Effector memory CD4-positive, alpha-beta T cell (primary cell): ENCODE measurements at regions not wholly inside any gene's neighbourhood (a gene's known extent, or its start where the extent isn't known, plus 50 kb on each side); places are given as distances from the start of the nearest gene placed in this dataset.

Experiments
- DNase-seq, 3 donors: peaks; one replicate each; pipeline ENCODE4 v3.0.0-alpha.2; 2020
- H3K27ac ChIP-seq: 2 replicates; pipeline ENCODE4 v1.7.0; 2013; ENCODE audit warnings: mild to moderate bottlenecking, low read length, moderate library complexity; ENCODE audit not compliant: insufficient read depth, poor library complexity, severe bottlenecking
- H3K27me3 ChIP-seq: replicated peaks from 2 replicates; pipeline ENCODE4 v1.7.0; 2013; ENCODE audit warnings: mild to moderate bottlenecking, low read length; ENCODE audit not compliant: insufficient read depth, control insufficient read depth, poor library complexity, severe bottlenecking
- H3K36me3 ChIP-seq: 2 replicates; pipeline ENCODE4 v1.7.0; 2013; ENCODE audit warnings: mild to moderate bottlenecking, low read length, moderate library complexity; ENCODE audit not compliant: control insufficient read depth, insufficient read depth
- H3K4me1 ChIP-seq: 2 replicates; pipeline ENCODE4 v1.7.0; 2013; ENCODE audit warnings: low read length, mild to moderate bottlenecking; ENCODE audit not compliant: control insufficient read depth, insufficient read depth, poor library complexity, severe bottlenecking
- H3K4me3 ChIP-seq: 2 replicates; pipeline ENCODE4 v1.7.0; 2013; ENCODE audit warnings: low read length, low read depth, mild to moderate bottlenecking; ENCODE audit not compliant: insufficient read depth, poor library complexity, severe bottlenecking
- H3K9me3 ChIP-seq: 2 replicates; pipeline ENCODE4 v1.7.0; 2013; ENCODE audit warnings: mild to moderate bottlenecking, low read length, moderate library complexity; ENCODE audit not compliant: control insufficient read depth

DNA sequence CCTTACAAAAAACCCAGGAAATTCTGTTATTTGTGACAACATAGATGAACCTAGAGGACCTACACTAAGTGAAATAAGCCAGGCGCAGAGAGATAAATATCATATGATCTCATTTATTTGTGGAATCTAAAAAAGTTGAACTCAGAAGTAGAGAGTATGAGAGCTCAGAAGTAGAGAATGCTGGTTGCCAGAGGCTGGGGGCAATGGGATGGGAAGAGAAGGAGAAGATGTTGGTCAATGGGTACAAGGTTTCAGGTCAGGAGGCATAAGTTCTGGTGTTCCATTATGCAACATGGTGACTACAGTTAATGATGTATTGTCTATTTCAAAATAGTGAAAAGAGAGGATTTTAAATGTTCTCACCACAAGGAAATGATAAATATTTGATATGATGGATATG lies 259.1 kb upstream of the POU3F1 start:
- no peak for DNase-seq

GRCh38 chr1:38303843-38304242 lies 257.2 kb upstream of the POU3F1 start:
- H3K4me1 ChIP-seq = no peaks in the 10 kb centered on the region
- no peak overlapping the region for H3K4me3 ChIP-seq
- H3K9me3 ChIP-seq = no peaks in the 10 kb centered on the region
- peaks cover 2% of the 10 kb centered on the region for H3K27me3 ChIP-seq
- no peak overlapping the region for H3K27ac ChIP-seq
- no peak for DNase-seq
- no peaks in the 10 kb centered on the region for H3K36me3 ChIP-seq

More for the DNA sequence above, 259.1 kb upstream of the POU3F1 start:
- Histone ChIP-seq H3K9me3 (no peaks in the 10 kb centered on the region), H3K36me3 (no peaks in the 10 kb centered on the region), H3K27me3 (peaks cover 5% of the 10 kb centered on the region), H3K4me3 (no peak overlapping the region), H3K4me1 (no peaks in the 10 kb centered on the region), H3K27ac (no peak overlapping the region)

DNA sequence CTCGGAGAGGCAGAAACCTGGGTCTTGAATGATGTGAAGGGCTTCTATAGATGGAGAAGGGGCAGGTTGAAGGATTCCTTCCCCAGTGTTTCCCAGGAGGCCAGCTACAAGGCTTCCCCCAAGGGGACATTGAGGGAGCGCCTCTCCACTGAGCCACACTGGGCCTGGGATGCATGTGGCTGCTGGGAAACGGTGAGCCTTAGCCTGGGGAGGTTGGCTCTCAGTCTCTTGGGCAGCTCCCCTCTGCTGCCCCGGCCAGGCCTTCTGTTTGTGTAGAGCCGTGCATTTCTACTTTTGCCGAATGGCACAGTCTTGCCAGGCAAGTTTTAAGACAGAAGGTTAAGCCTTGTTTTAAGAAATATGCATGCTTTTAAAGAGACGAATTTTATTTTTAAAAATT lies 254.4 kb upstream of the POU3F1 start:
- no peak overlapping the region for H3K27ac ChIP-seq
- no peak for DNase-seq
- H3K4me1 ChIP-seq = no peaks in the 10 kb centered on the region
- H3K9me3 ChIP-seq = no peaks in the 10 kb centered on the region
- H3K4me3 ChIP-seq = no peak overlapping the region
- no peaks in the 10 kb centered on the region for H3K27me3 ChIP-seq
- no peaks in the 10 kb centered on the region for H3K36me3 ChIP-seq

GRCh38 chr1:38300616-38301015 lies 254.0 kb upstream of the POU3F1 start:
- Histone ChIP-seq H3K27me3 (no peaks in the 10 kb centered on the region), H3K9me3 (no peaks in the 10 kb centered on the region), H3K4me1 (no peaks in the 10 kb centered on the region), H3K36me3 (no peaks in the 10 kb centered on the region), H3K4me3 (no peak overlapping the region), H3K27ac (no peak overlapping the region)
- no peak for DNase-seq

- Histone ChIP-seq H3K36me3 (no peaks in the 10 kb centered on the region), H3K4me3 (no peak overlapping the region), H3K27ac (no peak overlapping the region), H3K4me1 (no peaks in the 10 kb centered on the region), H3K27me3 (no peaks in the 10 kb centered on the region), H3K9me3 (no peaks in the 10 kb centered on the region)
- no peak for DNase-seq
These were observed 251.2 kb upstream of the POU3F1 start for GRCh38 chr1:38297842-38298241.

DNA sequence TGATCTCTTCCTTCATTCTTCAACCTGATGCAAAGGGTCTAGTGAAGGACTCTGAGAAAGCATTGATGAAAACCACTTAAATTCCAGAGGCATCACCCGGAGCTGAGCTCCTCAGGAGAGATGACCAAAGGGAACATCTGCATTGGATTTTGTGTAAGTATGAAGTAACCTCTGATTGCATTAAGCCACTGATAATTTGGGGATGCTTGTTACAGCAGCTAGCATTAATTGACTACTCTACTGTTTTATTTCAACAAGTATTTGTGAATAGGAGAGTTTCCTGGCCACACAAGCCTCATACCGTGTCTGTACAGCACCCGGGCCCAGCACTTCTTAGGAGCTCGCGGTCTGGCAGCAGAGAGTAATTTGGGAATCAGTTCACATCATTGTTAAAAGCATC lies 250.7 kb upstream of the POU3F1 start:
- H3K27ac ChIP-seq = no peak overlapping the region
- no peaks in the 10 kb centered on the region for H3K36me3 ChIP-seq
- DNase-seq = no peak
- H3K4me3 ChIP-seq = no peak overlapping the region
- H3K27me3 ChIP-seq = no peaks in the 10 kb centered on the region
- H3K4me1 ChIP-seq = no peaks in the 10 kb centered on the region
- no peaks in the 10 kb centered on the region for H3K9me3 ChIP-seq

- Histone ChIP-seq H3K9me3 (no peaks in the 10 kb centered on the region), H3K27ac (no peak overlapping the region), H3K27me3 (no peaks in the 10 kb centered on the region), H3K36me3 (no peaks in the 10 kb centered on the region), H3K4me1 (no peaks in the 10 kb centered on the region), H3K4me3 (no peak overlapping the region)
- no peak for DNase-seq
These were observed 249.5 kb upstream of the POU3F1 start for GRCh38 chr1:38296047-38296446.

- H3K4me1 ChIP-seq = no peaks in the 10 kb centered on the region
- no peak overlapping the region for H3K27ac ChIP-seq
- DNase-seq = no peak
- no peaks in the 10 kb centered on the region for H3K27me3 ChIP-seq
- no peaks in the 10 kb centered on the region for H3K9me3 ChIP-seq
- H3K4me3 ChIP-seq = no peak overlapping the region
- H3K36me3 ChIP-seq = no peaks in the 10 kb centered on the region
These were observed 247.0 kb upstream of the POU3F1 start for GRCh38 chr1:38293567-38293966.

GRCh38 chr1:38292969-38293368 lies 246.4 kb upstream of the POU3F1 start:
- Histone ChIP-seq H3K27ac (no peak overlapping the region), H3K36me3 (no peaks in the 10 kb centered on the region), H3K4me3 (no peak overlapping the region), H3K4me1 (no peaks in the 10 kb centered on the region), H3K9me3 (no peaks in the 10 kb centered on the region), H3K27me3 (no peaks in the 10 kb centered on the region)
- DNase-seq = no peak

- DNase-seq = no peak
These were observed 245.4 kb upstream of the POU3F1 start for GRCh38 chr1:38291906-38292521.

More at GRCh38 chr1:38291906-38292521, 245.4 kb upstream of the POU3F1 start:
- H3K27me3 ChIP-seq = no peaks in the 10 kb centered on the region
- H3K27ac ChIP-seq = no peak overlapping the region
- H3K4me1 ChIP-seq = no peaks in the 10 kb centered on the region
- no peak overlapping the region for H3K4me3 ChIP-seq
- H3K9me3 ChIP-seq = no peaks in the 10 kb centered on the region
- no peaks in the 10 kb centered on the region for H3K36me3 ChIP-seq
